H9 (cell line): ENCODE measurements at regions not wholly inside any gene's neighbourhood (a gene's known extent, or its start where the extent isn't known, plus 50 kb on each side); places are given as distances from the start of the nearest gene placed in this dataset.

Experiments used
- DNase-seq: peaks from one replicate; pipeline ENCODE4 v3.0.0-alpha.2; 2017
- H2AFZ ChIP-seq: one replicate; pipeline ENCODE4 v1.6.1; 2013; ENCODE audit warnings: mild to moderate bottlenecking, low read length, control low read depth, moderate library complexity
- H2AK5ac ChIP-seq: 2 replicates; pipeline ENCODE4 v1.6.1; 2013; ENCODE audit warnings: low read length, control low read depth, mixed read lengths; ENCODE audit not compliant: insufficient read length
- H2BK120ac ChIP-seq: one replicate; pipeline ENCODE4 v1.6.1; 2013; ENCODE audit warnings: low read depth, mild to moderate bottlenecking, low read length, control low read depth, inconsistent platforms; ENCODE audit not compliant: poor library complexity, severe bottlenecking
- H2BK12ac ChIP-seq: 2 replicates; pipeline ENCODE4 v1.6.1; 2013; ENCODE audit warnings: low read length, control low read depth, mixed read lengths, low read depth; ENCODE audit not compliant: insufficient read length
- H2BK15ac ChIP-seq: 2 replicates; pipeline ENCODE4 v1.6.1; 2013; ENCODE audit warnings: low read depth, low read length, control low read depth
- H2BK20ac ChIP-seq: one replicate; pipeline ENCODE4 v1.6.1; 2013; ENCODE audit warnings: low read depth, mild to moderate bottlenecking, low read length, control low read depth, inconsistent platforms; ENCODE audit not compliant: poor library complexity, severe bottlenecking
- H2BK5ac ChIP-seq: 2 replicates; pipeline ENCODE4 v1.6.1; 2013; ENCODE audit warnings: low read length, control low read depth, mixed read lengths; ENCODE audit not compliant: insufficient read length
- H3K14ac ChIP-seq: 2 replicates; pipeline ENCODE4 v1.6.1; 2013; ENCODE audit warnings: low read length, control low read depth; ENCODE audit not compliant: insufficient read depth
- H3K18ac ChIP-seq: 2 replicates; pipeline ENCODE4 v1.6.1; 2013; ENCODE audit warnings: low read depth, mild to moderate bottlenecking, mixed read lengths, low read length, control low read depth; ENCODE audit not compliant: insufficient read length
- H3K23ac ChIP-seq: 2 replicates; pipeline ENCODE4 v1.6.1; 2013; ENCODE audit warnings: low read length, control low read depth, mixed read lengths, low read depth; ENCODE audit not compliant: insufficient read length
- H3K23me2 ChIP-seq: 2 replicates; pipeline ENCODE4 v1.6.1; 2013; ENCODE audit warnings: low read depth, mild to moderate bottlenecking, mixed read lengths, low read length, control low read depth; ENCODE audit not compliant: insufficient read length, poor library complexity, severe bottlenecking
- H3K27ac ChIP-seq: 2 replicates; pipeline ENCODE4 v1.5.1; 2013; ENCODE audit warnings: low read length, control low read depth, mixed read lengths, low read depth; ENCODE audit not compliant: insufficient read length
- H3K27me3 ChIP-seq: 2 replicates; pipeline ENCODE4 v1.6.1; 2013; ENCODE audit warnings: low read length, control low read depth, inconsistent platforms; ENCODE audit not compliant: insufficient read depth
- H3K4ac ChIP-seq: 2 replicates; pipeline ENCODE4 v1.6.1; 2013; ENCODE audit warnings: low read depth, mild to moderate bottlenecking, control low read depth, inconsistent platforms, low read length, moderate library complexity
- H3K4me1 ChIP-seq: 2 replicates; pipeline ENCODE4 v1.6.1; 2013; ENCODE audit warnings: low read length, control low read depth, inconsistent platforms; ENCODE audit not compliant: insufficient read depth
- H3K4me2 ChIP-seq: 2 replicates; pipeline ENCODE4 v1.6.1; 2013; ENCODE audit warnings: low read length, control low read depth, mixed read lengths; ENCODE audit not compliant: insufficient read length, insufficient read depth
- H3K56ac ChIP-seq: 2 replicates; pipeline ENCODE4 v1.6.1; 2013; ENCODE audit warnings: low read depth, mild to moderate bottlenecking, mixed read lengths, low read length, control low read depth; ENCODE audit not compliant: insufficient read length
- H3K79me1 ChIP-seq: 2 replicates; pipeline ENCODE4 v1.6.1; 2013; ENCODE audit warnings: low read depth, mild to moderate bottlenecking, moderate library complexity, low read length, control low read depth, inconsistent platforms; ENCODE audit not compliant: insufficient read depth, poor library complexity, severe bottlenecking
- H3K79me2 ChIP-seq: 2 replicates; pipeline ENCODE4 v1.6.1; 2013; ENCODE audit warnings: low read length, control low read depth, inconsistent platforms; ENCODE audit not compliant: insufficient read depth
- H3K9ac ChIP-seq: 2 replicates; pipeline ENCODE4 v1.6.1; 2013; ENCODE audit warnings: low read length, control low read depth, mixed read lengths; ENCODE audit not compliant: insufficient read length; ENCODE audit errors: extremely low read depth
- H3K9me3 ChIP-seq: one replicate; pipeline ENCODE4 v1.6.1; 2013; ENCODE audit warnings: low read depth, low read length, inconsistent platforms; ENCODE audit not compliant: control insufficient read depth
- H3T11ph ChIP-seq: one replicate; pipeline ENCODE4 v1.6.1; 2013; ENCODE audit warnings: mild to moderate bottlenecking, low read length, control low read depth, inconsistent platforms
- H4K20me1 ChIP-seq: one replicate; pipeline ENCODE4 v1.6.1; 2013; ENCODE audit not compliant: control insufficient read depth, insufficient read length, insufficient read depth
- H4K5ac ChIP-seq: 2 replicates; pipeline ENCODE4 v1.6.1; 2013; ENCODE audit warnings: low read depth, mild to moderate bottlenecking, mixed read lengths, low read length, control low read depth; ENCODE audit not compliant: insufficient read length
- H4K8ac ChIP-seq: replicated peaks from 2 replicates; pipeline ENCODE4 v1.6.1; 2013; ENCODE audit warnings: low read length, control low read depth, mixed read lengths, low read depth; ENCODE audit not compliant: insufficient read length
- H4K91ac ChIP-seq: 2 replicates; pipeline ENCODE4 v1.6.1; 2013; ENCODE audit warnings: low read depth, mild to moderate bottlenecking, moderate library complexity, mixed read lengths, low read length, control low read depth; ENCODE audit not compliant: insufficient read length
- H3K27ac Mint-ChIP-seq, 3 experiments: 2 replicates in 2 of 3; 3 replicates in 1 of 3; pipeline ENCODE4 v1.8.0; 2020 to 2021; ENCODE audit warnings: mixed read lengths in 3 of 3, mild to moderate bottlenecking in 1 of 3, moderate library complexity in 1 of 3
- H3K27me3 Mint-ChIP-seq: 2 replicates; pipeline ENCODE4 v1.8.0; 2021; ENCODE audit warnings: low read depth, mild to moderate bottlenecking, moderate library complexity, mixed read lengths
- H3K36me3 Mint-ChIP-seq, 3 experiments: 2 replicates in 2 of 3; 3 replicates in 1 of 3; pipeline ENCODE4 v1.8.0; 2020 to 2021; ENCODE audit warnings: low read depth in 3 of 3, mixed read lengths in 3 of 3; ENCODE audit not compliant: insufficient read depth in 1 of 3
- H3K4me1 Mint-ChIP-seq, 2 experiments: 2 replicates each; pipeline ENCODE4 v1.8.0; 2020; ENCODE audit warnings: mixed read lengths in 2 of 2
- H3K4me3 Mint-ChIP-seq, 2 experiments: 2 replicates in 1 of 2; 3 replicates in 1 of 2; pipeline ENCODE4 v1.8.0; 2020 to 2021; ENCODE audit warnings: mild to moderate bottlenecking in 2 of 2, mixed read lengths in 2 of 2, moderate library complexity in 1 of 2
- H3K9me3 Mint-ChIP-seq, 2 experiments: 2 replicates in 1 of 2; 3 replicates in 1 of 2; pipeline ENCODE4 v1.8.0; 2020; ENCODE audit warnings: mild to moderate bottlenecking in 2 of 2, mixed read lengths in 2 of 2, moderate library complexity in 1 of 2
- WGBS: extraction: QIAGEN DNeasy Blood & Tissue Kit; methylation state at CpG from one replicate; pipeline ENCODE4 v1.1.7; 2013; ENCODE audit warnings: missing lambda C conversion rate, low lambda C conversion rate, mixed read lengths; ENCODE audit not compliant: insufficient read length; ENCODE audit errors: extremely low coverage; 5-methylcytosine and 5-hydroxymethylcytosine counted together
- TF ChIP-seq, protein P1 (sequence below): fragments of 200-600 bp; sonication (generic); conservative IDR thresholded peaks from 3 replicates; pipeline ENCODE4 v1.8.0; 2021; ENCODE audit warnings: antibody characterized with exemption, mild to moderate bottlenecking

DNA sequence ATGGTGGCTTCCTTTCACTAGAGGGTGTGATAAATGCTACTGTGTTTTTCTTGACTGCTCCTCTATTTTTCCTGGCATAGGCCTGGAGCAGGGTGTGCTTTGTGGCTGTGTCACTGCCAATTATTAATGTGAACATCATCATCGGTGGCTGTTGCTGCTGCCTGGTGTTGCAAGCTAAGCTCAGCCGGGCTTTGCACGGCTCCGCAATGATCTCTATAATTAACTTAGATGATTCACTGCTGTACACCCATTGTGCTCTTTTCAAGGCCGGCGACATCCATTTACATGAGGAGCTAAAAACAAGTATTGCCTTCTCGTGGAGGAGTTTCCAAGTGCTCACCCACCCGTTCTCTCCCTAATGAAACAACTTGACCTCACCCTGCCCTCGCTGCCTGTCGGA, 160.1 kb upstream of the IRX3 start:
- Mint-ChIP-seq H3K9me3 (no peaks in the 10 kb centered on the region; a peak in 3 of 5 replicates), H3K4me3 (no peak overlapping the region), H3K4me1 (peaks cover 0 to 4% of the 10 kb centered on the region in 2 experiments; a peak in 2 of 4 replicates), H3K27ac (no peak overlapping the region), H3K36me3 (no peaks in the 10 kb centered on the region), H3K27me3 (peaks cover 10% of the 10 kb centered on the region)
- no CpG with 5 or more reads among the region's 10 CpGs for WGBS
- Histone ChIP-seq H2BK15ac (no peak overlapping the region), H3K79me2 (no peaks in the 10 kb centered on the region), H3K9me3 (no peaks in the 10 kb centered on the region), H4K91ac (no peak overlapping the region), H2AFZ (no peak overlapping the region), H3K4ac (no peak overlapping the region), H3K9ac (no peak overlapping the region), H2BK5ac (no peak overlapping the region), H4K8ac (no peak overlapping the region), H3K23ac (no peak overlapping the region), H3K23me2 (no peaks in the 10 kb centered on the region), H2BK12ac (no peak overlapping the region), H3K18ac (no peak overlapping the region), H3K4me1 (no peaks in the 10 kb centered on the region), H2BK20ac (no peak overlapping the region), H3K14ac (no peak overlapping the region), H2AK5ac (no peak overlapping the region), H2BK120ac (no peak overlapping the region), H4K20me1 (no peaks in the 10 kb centered on the region), H3K27ac (no peak overlapping the region), H3T11ph (no peak overlapping the region), H4K5ac (no peak overlapping the region), H3K79me1 (no peaks in the 10 kb centered on the region), H3K27me3 (no peaks in the 10 kb centered on the region), H3K4me2 (no peak overlapping the region), H3K56ac (no peak overlapping the region)
- no peak for DNase-seq
- TF ChIP-seq, protein P1, sequence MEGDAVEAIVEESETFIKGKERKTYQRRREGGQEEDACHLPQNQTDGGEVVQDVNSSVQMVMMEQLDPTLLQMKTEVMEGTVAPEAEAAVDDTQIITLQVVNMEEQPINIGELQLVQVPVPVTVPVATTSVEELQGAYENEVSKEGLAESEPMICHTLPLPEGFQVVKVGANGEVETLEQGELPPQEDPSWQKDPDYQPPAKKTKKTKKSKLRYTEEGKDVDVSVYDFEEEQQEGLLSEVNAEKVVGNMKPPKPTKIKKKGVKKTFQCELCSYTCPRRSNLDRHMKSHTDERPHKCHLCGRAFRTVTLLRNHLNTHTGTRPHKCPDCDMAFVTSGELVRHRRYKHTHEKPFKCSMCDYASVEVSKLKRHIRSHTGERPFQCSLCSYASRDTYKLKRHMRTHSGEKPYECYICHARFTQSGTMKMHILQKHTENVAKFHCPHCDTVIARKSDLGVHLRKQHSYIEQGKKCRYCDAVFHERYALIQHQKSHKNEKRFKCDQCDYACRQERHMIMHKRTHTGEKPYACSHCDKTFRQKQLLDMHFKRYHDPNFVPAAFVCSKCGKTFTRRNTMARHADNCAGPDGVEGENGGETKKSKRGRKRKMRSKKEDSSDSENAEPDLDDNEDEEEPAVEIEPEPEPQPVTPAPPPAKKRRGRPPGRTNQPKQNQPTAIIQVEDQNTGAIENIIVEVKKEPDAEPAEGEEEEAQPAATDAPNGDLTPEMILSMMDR, result no peak
